SK-N-MC (cell line): ENCODE measurements at regions not wholly inside any gene's neighbourhood (a gene's known extent, or its start where the extent isn't known, plus 50 kb on each side); places are given as distances from the start of the nearest gene placed in this dataset.
"Not testable (repeated sequence)": the region's sequence is repeated elsewhere in the genome, so short reads cannot be mapped to it uniquely, and the experiment has no call there.

Source experiments
- EZH2 ChIP-seq: fragments of 200-600 bp; sonication (generic); IDR thresholded peaks from one replicate; pipeline ENCODE4 v1.6.1; 2017; ENCODE audit warnings: antibody characterized with exemption
- FOXP2 ChIP-seq: optimal IDR thresholded peaks from 2 replicates; pipeline ENCODE3; 2011; ENCODE audit warnings: mild to moderate bottlenecking, moderate library complexity; ENCODE audit not compliant: insufficient read depth; ENCODE audit errors: extremely low read length, control extremely low read depth
- POLR2AphosphoS5 ChIP-seq: IDR thresholded peaks from 2 replicates; pipeline ENCODE4 v1.6.1; 2012; ENCODE audit warnings: mild to moderate bottlenecking, low read depth, low read length, borderline replicate concordance

- not testable (repeated sequence) for TF ChIP-seq EZH2, FOXP2, POLR2AphosphoS5
These were observed 130.8 kb downstream of the CCDC71L start for GRCh38 chr7:106530183-106530582.
